ENCODE measurements at regions not wholly inside any gene's neighbourhood (a gene's known extent, or its start where the extent isn't known, plus 50 kb on each side); places are given as distances from the start of the nearest gene placed in this dataset.

GRCh38 chr9:82616545-82616944, 446.4 kb downstream of the RASEF start:
- Mint-ChIP-seq H3K9me3 (ENCODE audit: insufficient read depth) (no peaks in the 10 kb centered on the region), H3K4me1 (no peaks in the 10 kb centered on the region), H3K27me3 (peaks cover 5% of the 10 kb centered on the region), H3K27ac (no peak overlapping the region), H3K4me3 (no peak overlapping the region)
- no peak overlapping the region for H3K9ac ChIP-seq (ENCODE audit: low read length)
- no peaks in the 10 kb centered on the region for H3K9me3 ChIP-seq (ENCODE audit: control extremely low read depth in 1 of 3, control insufficient read depth in 2 of 3, insufficient read depth in 1 of 3, low read length in 2 of 3)
- intact Hi-C loops (cut with micrococcal nuclease): no loop called here
- ChIA-PET POLR2A (no interaction called here), CTCF (interaction anchor here (0.7 kb wide), 1 partner anchor 10 kb away, joined by 3 read pairs; no protein-coding TSS in a partner anchor)
- no peaks in the 10 kb centered on the region for H3K79me2 ChIP-seq (ENCODE audit: control insufficient read depth, insufficient read depth, low read length)
- ATAC-seq (ENCODE audit: low read depth) (no peak), DNase-seq (no peak)
- H3K27ac ChIP-seq (ENCODE audit: low read length in 2 of 2): no peak overlapping the region
- no peaks in the 10 kb centered on the region for H3K27me3 ChIP-seq (replicated peaks in 1 of 4; ENCODE audit: control extremely low read depth in 1 of 4, control insufficient read depth in 3 of 4, insufficient read depth in 4 of 4, low read length in 3 of 4)
- no peak overlapping the region for H3K4me3 ChIP-seq (ENCODE audit: control extremely low read depth in 1 of 5, extremely low read depth in 1 of 5, insufficient read depth in 1 of 5, low read depth in 2 of 5, low read length in 4 of 5)
- no peak overlapping the region for H2AFZ ChIP-seq (ENCODE audit: insufficient read depth, low read depth, low read length, poor library complexity, severe bottlenecking)
- no peak overlapping the region for H3K4me2 ChIP-seq (replicated peaks; ENCODE audit: low read depth, low read length, poor library complexity, severe bottlenecking)
- no peaks in the 10 kb centered on the region for H3K4me1 ChIP-seq (ENCODE audit: control insufficient read depth in 2 of 2, insufficient read depth in 2 of 2, low read length in 2 of 2)
- WGBS (ENCODE audit: insufficient coverage): no CpG with 5 or more reads among the region's 3 CpGs
- no peaks in the 10 kb centered on the region for H4K20me1 ChIP-seq (ENCODE audit: control insufficient read depth, insufficient read depth, low read length, poor library complexity, severe bottlenecking)
- TF ChIP-seq EZH2 (IDR thresholded peaks at IDR 0.05; ENCODE audit: borderline replicate concordance, insufficient read depth, low read depth, low read length, poor library complexity, severe bottlenecking) (no peak), CTCF (IDR thresholded peaks at IDR 0.05) (no peak)
- H3K36me3 ChIP-seq (replicated peaks in 1 of 2; ENCODE audit: control extremely low read depth in 1 of 2, control insufficient read depth in 1 of 2, extremely low read depth in 1 of 2, insufficient read depth in 2 of 2, low read length in 1 of 2): no peaks in the 10 kb centered on the region

GRCh38 chr9:82621447-82621846, 441.5 kb downstream of the RASEF start:
- CTCF ChIA-PET: no interaction called here
- 75% methylated on average over 1 of the region's 1 CpG for WGBS (ENCODE audit: insufficient coverage)
- POLR2A ChIA-PET: no interaction called here
- no peak for ATAC-seq (ENCODE audit: low read depth)
- no peak overlapping the region for H3K4me3 ChIP-seq (ENCODE audit: control extremely low read depth in 1 of 5, extremely low read depth in 1 of 5, insufficient read depth in 1 of 5, low read depth in 2 of 5, low read length in 4 of 5)
- no peak overlapping the region for H3K27ac Mint-ChIP-seq
- H3K27ac ChIP-seq (ENCODE audit: low read length in 2 of 2): no peak overlapping the region
- no peaks in the 10 kb centered on the region for H3K4me1 ChIP-seq (ENCODE audit: control insufficient read depth in 2 of 2, insufficient read depth in 2 of 2, low read length in 2 of 2)
- no peaks in the 10 kb centered on the region for H3K27me3 ChIP-seq (replicated peaks in 1 of 4; ENCODE audit: control extremely low read depth in 1 of 4, control insufficient read depth in 3 of 4, insufficient read depth in 4 of 4, low read length in 3 of 4)
- no peak overlapping the region for H3K4me3 Mint-ChIP-seq
- peaks cover 5% of the 10 kb centered on the region for H3K27me3 Mint-ChIP-seq
- no peaks in the 10 kb centered on the region for H3K79me2 ChIP-seq (ENCODE audit: control insufficient read depth, insufficient read depth, low read length)
- H2AFZ ChIP-seq (ENCODE audit: insufficient read depth, low read depth, low read length, poor library complexity, severe bottlenecking): no peak overlapping the region
- no peaks in the 10 kb centered on the region for H3K36me3 ChIP-seq (replicated peaks in 1 of 2; ENCODE audit: control extremely low read depth in 1 of 2, control insufficient read depth in 1 of 2, extremely low read depth in 1 of 2, insufficient read depth in 2 of 2, low read length in 1 of 2)
- no peaks in the 10 kb centered on the region for H3K9me3 ChIP-seq (ENCODE audit: control extremely low read depth in 1 of 3, control insufficient read depth in 2 of 3, insufficient read depth in 1 of 3, low read length in 2 of 3)
- intact Hi-C loops (cut with micrococcal nuclease): no loop called here
- no peak for DNase-seq
- TF ChIP-seq CTCF (IDR thresholded peaks at IDR 0.05) (no peak), EZH2 (IDR thresholded peaks at IDR 0.05; ENCODE audit: borderline replicate concordance, insufficient read depth, low read depth, low read length, poor library complexity, severe bottlenecking) (no peak)
- no peak overlapping the region for H3K9ac ChIP-seq (ENCODE audit: low read length)
- no peaks in the 10 kb centered on the region for H3K4me1 Mint-ChIP-seq
- no peaks in the 10 kb centered on the region for H3K9me3 Mint-ChIP-seq (ENCODE audit: insufficient read depth)
- no peak overlapping the region for H3K4me2 ChIP-seq (replicated peaks; ENCODE audit: low read depth, low read length, poor library complexity, severe bottlenecking)
- H4K20me1 ChIP-seq (ENCODE audit: control insufficient read depth, insufficient read depth, low read length, poor library complexity, severe bottlenecking): no peaks in the 10 kb centered on the region
